HG02938 (cell line): ENCODE measurements at regions not wholly inside any gene's neighbourhood (a gene's known extent, or its start where the extent isn't known, plus 50 kb on each side); places are given as distances from the start of the nearest gene placed in this dataset.

Experiments used
- ATAC-seq: cut with Tn5 transposase; IDR thresholded peaks from one replicate; pipeline ENCODE4 v1.9.1; 2021; ENCODE audit warnings: mild to moderate bottlenecking, moderate library complexity; ENCODE audit not compliant: unreplicated experiment

GRCh38 chr15:62920682-62921502 lies 121.7 kb upstream of the TPM1 start:
- ATAC-seq, result no peak

- no peak for ATAC-seq
Measured at GRCh38 chr15:62922514-62922913, 120.0 kb upstream of the TPM1 start.

GRCh38 chr15:62925875-62926274 lies 116.7 kb upstream of the TPM1 start:
- ATAC-seq, result no peak

GRCh38 chr15:62927196-62927595 lies 115.4 kb upstream of the TPM1 start:
- no peak for ATAC-seq

GRCh38 chr15:62927836-62928235 lies 114.7 kb upstream of the TPM1 start:
- ATAC-seq, result no peak

GRCh38 chr15:62928242-62928999 lies 114.1 kb upstream of the TPM1 start:
- ATAC-seq, result no peak

- ATAC-seq, result no peak
Measured at GRCh38 chr15:62929000-62929357, 113.6 kb upstream of the TPM1 start.

GRCh38 chr15:62931650-62932049 lies 110.9 kb upstream of the TPM1 start:
- ATAC-seq, result no peak

GRCh38 chr15:62932436-62932835 lies 110.1 kb upstream of the TPM1 start:
- ATAC-seq, result no peak

GRCh38 chr15:62933386-62933785 lies 109.2 kb upstream of the TPM1 start:
- no peak for ATAC-seq

GRCh38 chr15:62934236-62934971 lies 108.1 kb upstream of the TPM1 start:
- ATAC-seq, result no peak

- no peak for ATAC-seq
Measured at GRCh38 chr15:62935300-62936081, 107.1 kb upstream of the TPM1 start.

- ATAC-seq, result no peak
Measured at GRCh38 chr15:62938825-62939224, 103.7 kb upstream of the TPM1 start.

GRCh38 chr15:62940093-62940754 lies 102.3 kb upstream of the TPM1 start:
- ATAC-seq, result no peak

GRCh38 chr15:62940755-62941361 lies 101.7 kb upstream of the TPM1 start:
- no peak for ATAC-seq

GRCh38 chr15:62941699-62942098 lies 100.8 kb upstream of the TPM1 start:
- ATAC-seq, result no peak

GRCh38 chr15:62942428-62942827 lies 100.1 kb upstream of the TPM1 start:
- no peak for ATAC-seq

GRCh38 chr15:62945063-62945462 lies 97.5 kb upstream of the TPM1 start:
- no peak for ATAC-seq

- ATAC-seq, result no peak
Measured at GRCh38 chr15:62945760-62946159, 96.8 kb upstream of the TPM1 start.

- ATAC-seq, result no peak
Measured at GRCh38 chr15:62946940-62947339, 95.6 kb upstream of the TPM1 start.
